Stimulated activated naive CD8-positive, alpha-beta T cell treated with anti-CD3 and anti-CD28 coated beads, Interleukin-15, Interleukin-2, amounts not matched to agents 100 ng/mL and 50 ng/mL, for 24 hours (primary cell): ENCODE measurements at regions not wholly inside any gene's neighbourhood (a gene's known extent, or its start where the extent isn't known, plus 50 kb on each side); places are given as distances from the start of the nearest gene placed in this dataset.
A peak's percentile ranks its signal among the peaks of the same experiment; 100 is the strongest.

ENCODE experiments used
- H3K27ac Mint-ChIP-seq: one replicate; pipeline ENCODE4 v1.8.0; 2021; ENCODE audit warnings: mild to moderate bottlenecking, mixed read lengths
- H3K27me3 Mint-ChIP-seq: one replicate; pipeline ENCODE4 v1.8.0; 2021; ENCODE audit warnings: mixed read lengths
- H3K36me3 Mint-ChIP-seq: one replicate; pipeline ENCODE4 v1.8.0; 2021; ENCODE audit warnings: low read depth, mixed read lengths
- H3K4me1 Mint-ChIP-seq: one replicate; pipeline ENCODE4 v1.8.0; 2021; ENCODE audit warnings: low read depth, mixed read lengths
- H3K4me3 Mint-ChIP-seq: one replicate; pipeline ENCODE4 v1.8.0; 2021; ENCODE audit warnings: mild to moderate bottlenecking, mixed read lengths
- H3K9me3 Mint-ChIP-seq: one replicate; pipeline ENCODE4 v1.8.0; 2021; ENCODE audit warnings: mixed read lengths

- H3K4me3 Mint-ChIP-seq = no peak overlapping the region
- no peaks in the 10 kb centered on the region for H3K27me3 Mint-ChIP-seq
- H3K9me3 Mint-ChIP-seq = peaks cover 8% of the 10 kb centered on the region
- no peaks in the 10 kb centered on the region for H3K36me3 Mint-ChIP-seq
- peaks cover 8% of the 10 kb centered on the region for H3K4me1 Mint-ChIP-seq
- H3K27ac Mint-ChIP-seq = no peak overlapping the region
Observed at GRCh38 chr4:67134616-67135015, 410.7 kb downstream of the CENPC start.

DNA sequence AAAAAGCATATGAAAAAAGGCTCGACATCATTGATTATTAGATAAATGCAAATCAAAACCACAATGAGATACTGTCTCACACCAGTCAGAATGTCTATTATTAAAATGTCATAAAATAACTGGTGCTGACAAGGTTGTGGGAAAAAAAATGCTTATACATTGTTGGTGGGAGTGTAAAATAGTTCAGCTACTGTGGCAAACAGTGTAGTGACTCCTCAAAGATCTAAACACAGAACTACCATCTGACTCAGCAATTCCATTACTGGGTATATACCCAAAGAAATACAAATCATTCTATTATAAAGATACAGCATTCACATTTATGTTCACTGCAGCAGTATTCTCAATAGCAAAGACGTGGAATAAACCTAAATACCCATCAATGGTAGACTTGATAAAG, 412.1 kb downstream of the CENPC start:
- no peaks in the 10 kb centered on the region for H3K36me3 Mint-ChIP-seq
- H3K27ac Mint-ChIP-seq = no peak overlapping the region
- H3K27me3 Mint-ChIP-seq = no peaks in the 10 kb centered on the region
- H3K4me1 Mint-ChIP-seq = peaks cover 8% of the 10 kb centered on the region
- H3K4me3 Mint-ChIP-seq = no peak overlapping the region
- H3K9me3 Mint-ChIP-seq = peaks cover 8% of the 10 kb centered on the region

GRCh38 chr4:67131224-67131623, 414.1 kb downstream of the CENPC start:
- H3K36me3 Mint-ChIP-seq = no peaks in the 10 kb centered on the region
- H3K27ac Mint-ChIP-seq = peak overlapping the region; percentile 81
- no peak overlapping the region for H3K4me3 Mint-ChIP-seq
- peaks cover 8% of the 10 kb centered on the region for H3K4me1 Mint-ChIP-seq
- H3K9me3 Mint-ChIP-seq = peaks cover 8% of the 10 kb centered on the region
- no peaks in the 10 kb centered on the region for H3K27me3 Mint-ChIP-seq

DNA sequence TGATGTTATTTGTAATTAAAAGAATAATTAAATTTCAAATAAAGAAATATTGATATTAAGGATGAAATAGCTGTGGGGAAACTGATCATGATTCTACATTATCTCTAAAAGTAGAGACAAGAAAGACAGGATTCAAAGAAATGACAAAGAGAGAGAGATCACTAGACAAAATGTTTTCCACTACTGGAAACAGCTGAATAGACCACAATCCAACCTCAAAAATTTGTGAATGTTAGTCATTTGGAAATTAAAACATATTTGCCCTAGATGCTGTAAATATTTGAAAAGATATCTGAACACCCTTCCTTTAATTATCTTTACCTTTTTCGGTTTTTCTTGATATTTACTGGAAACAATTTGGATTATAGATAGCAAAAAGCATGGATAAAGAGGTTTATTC, 414.9 kb downstream of the CENPC start:
- Mint-ChIP-seq H3K4me1 (peaks cover 8% of the 10 kb centered on the region), H3K4me3 (no peak overlapping the region), H3K36me3 (no peaks in the 10 kb centered on the region), H3K27me3 (no peaks in the 10 kb centered on the region), H3K27ac (no peak overlapping the region), H3K9me3 (peaks cover 8% of the 10 kb centered on the region)

- no peak overlapping the region for H3K27ac Mint-ChIP-seq
- H3K36me3 Mint-ChIP-seq = no peaks in the 10 kb centered on the region
- no peaks in the 10 kb centered on the region for H3K27me3 Mint-ChIP-seq
- H3K9me3 Mint-ChIP-seq = peaks cover 4% of the 10 kb centered on the region
- H3K4me3 Mint-ChIP-seq = no peak overlapping the region
- peaks cover 8% of the 10 kb centered on the region for H3K4me1 Mint-ChIP-seq
Observed at GRCh38 chr4:67126570-67126969, 418.7 kb downstream of the CENPC start.

DNA sequence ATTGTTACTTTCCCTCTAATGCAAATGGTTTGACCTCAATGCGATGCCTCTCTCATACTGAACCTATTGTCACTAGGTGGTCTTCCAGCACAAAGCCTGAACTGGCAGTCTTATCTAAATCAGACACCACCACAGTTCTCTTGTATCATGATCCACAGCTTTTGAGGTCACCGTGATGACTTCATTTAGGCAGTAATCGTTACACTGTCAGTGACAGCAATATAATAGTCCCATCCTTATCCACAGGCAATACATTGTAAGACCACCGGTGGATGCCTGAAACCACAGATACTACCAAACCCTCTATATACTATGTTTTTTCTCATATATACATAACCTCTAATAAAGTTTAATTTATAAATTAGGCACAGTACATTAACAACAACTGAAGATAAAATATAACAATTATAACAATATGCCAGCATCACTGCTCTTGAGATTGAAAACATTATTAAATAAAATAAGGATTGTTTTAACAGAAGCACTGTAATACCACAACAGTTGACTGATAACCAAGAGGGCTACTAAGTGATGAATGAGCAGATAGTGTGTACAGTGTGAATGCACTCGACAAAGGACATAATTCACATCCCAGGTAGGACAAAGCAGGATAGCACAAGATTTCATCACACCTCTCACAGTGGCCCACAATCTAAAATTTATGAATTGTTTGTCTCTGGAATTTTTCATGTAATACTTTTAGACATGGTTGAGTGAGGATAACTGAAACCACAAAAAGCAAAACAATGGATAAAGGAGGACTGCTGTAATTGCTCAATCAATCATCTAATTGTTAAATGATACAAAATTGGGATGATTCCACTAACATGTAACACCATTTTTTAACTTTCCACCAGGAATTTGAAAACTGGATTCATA, 419.4 kb downstream of the CENPC start:
- Mint-ChIP-seq H3K9me3 (peaks cover 3% of the 10 kb centered on the region), H3K36me3 (no peaks in the 10 kb centered on the region)

DNA sequence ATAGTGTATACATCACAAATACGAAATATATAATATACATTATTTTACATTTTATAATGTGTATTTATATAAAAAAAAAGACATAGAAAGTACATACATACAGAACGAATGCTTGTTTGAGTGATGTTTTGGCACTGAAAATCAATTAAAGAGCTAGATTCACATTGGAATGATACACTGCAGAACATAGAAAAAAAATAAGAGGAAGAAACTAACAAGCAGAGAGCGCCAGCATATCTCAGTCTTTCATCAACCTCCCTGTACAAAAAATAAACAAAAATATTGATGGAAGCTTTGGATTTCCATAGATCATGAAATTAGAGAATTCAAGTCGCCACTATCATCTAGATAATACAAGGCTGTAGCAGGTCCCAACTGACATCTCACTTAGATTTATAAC, 420.6 kb downstream of the CENPC start:
- Mint-ChIP-seq H3K4me1 (no peaks in the 10 kb centered on the region), H3K4me3 (no peak overlapping the region), H3K27ac (no peak overlapping the region), H3K27me3 (no peaks in the 10 kb centered on the region), H3K9me3 (peaks cover 3% of the 10 kb centered on the region), H3K36me3 (no peaks in the 10 kb centered on the region)

More for the DNA sequence above, 419.4 kb downstream of the CENPC start:
- no peak overlapping the region for H3K27ac Mint-ChIP-seq
- no peaks in the 10 kb centered on the region for H3K27me3 Mint-ChIP-seq
- no peak overlapping the region for H3K4me3 Mint-ChIP-seq
- peaks cover 3% of the 10 kb centered on the region for H3K4me1 Mint-ChIP-seq

DNA sequence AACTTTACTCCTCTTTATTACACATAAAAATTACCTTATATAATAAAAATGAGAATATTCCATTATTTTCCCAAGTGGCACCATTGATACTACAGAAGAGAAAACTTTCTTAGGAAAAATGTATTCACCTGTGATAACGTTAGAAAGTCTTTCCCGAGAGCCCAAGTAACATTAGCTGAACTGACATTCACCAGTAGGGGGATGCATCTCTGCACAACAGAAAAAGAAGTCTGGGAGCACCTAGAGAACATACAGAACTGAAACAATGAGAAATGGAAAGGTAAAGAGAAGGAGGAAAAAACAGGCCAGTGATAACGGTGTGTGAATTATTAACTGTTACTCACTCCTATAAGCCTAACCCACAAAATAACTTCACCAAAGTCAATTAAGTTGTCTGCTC, 423.3 kb downstream of the CENPC start:
- Mint-ChIP-seq H3K27ac (no peak overlapping the region), H3K36me3 (no peaks in the 10 kb centered on the region), H3K4me3 (no peak overlapping the region), H3K27me3 (no peaks in the 10 kb centered on the region), H3K4me1 (no peaks in the 10 kb centered on the region), H3K9me3 (peaks cover 3% of the 10 kb centered on the region)

- Mint-ChIP-seq H3K27ac (no peak overlapping the region), H3K9me3 (peaks cover 3% of the 10 kb centered on the region), H3K27me3 (no peaks in the 10 kb centered on the region), H3K4me3 (no peak overlapping the region), H3K36me3 (no peaks in the 10 kb centered on the region), H3K4me1 (no peaks in the 10 kb centered on the region)
Observed at GRCh38 chr4:67120369-67120768, 424.9 kb downstream of the CENPC start.

GRCh38 chr4:67109276-67109675, 436.0 kb downstream of the CENPC start:
- H3K4me3 Mint-ChIP-seq = no peak overlapping the region
- H3K36me3 Mint-ChIP-seq = no peaks in the 10 kb centered on the region
- H3K27ac Mint-ChIP-seq = no peak overlapping the region
- H3K4me1 Mint-ChIP-seq = no peaks in the 10 kb centered on the region
- no peaks in the 10 kb centered on the region for H3K27me3 Mint-ChIP-seq
- H3K9me3 Mint-ChIP-seq = no peaks in the 10 kb centered on the region

- no peaks in the 10 kb centered on the region for H3K27me3 Mint-ChIP-seq
- no peak overlapping the region for H3K27ac Mint-ChIP-seq
- H3K4me1 Mint-ChIP-seq = no peaks in the 10 kb centered on the region
- no peaks in the 10 kb centered on the region for H3K9me3 Mint-ChIP-seq
- no peaks in the 10 kb centered on the region for H3K36me3 Mint-ChIP-seq
- no peak overlapping the region for H3K4me3 Mint-ChIP-seq
Observed at GRCh38 chr4:67106861-67107460, 438.3 kb downstream of the CENPC start.

DNA sequence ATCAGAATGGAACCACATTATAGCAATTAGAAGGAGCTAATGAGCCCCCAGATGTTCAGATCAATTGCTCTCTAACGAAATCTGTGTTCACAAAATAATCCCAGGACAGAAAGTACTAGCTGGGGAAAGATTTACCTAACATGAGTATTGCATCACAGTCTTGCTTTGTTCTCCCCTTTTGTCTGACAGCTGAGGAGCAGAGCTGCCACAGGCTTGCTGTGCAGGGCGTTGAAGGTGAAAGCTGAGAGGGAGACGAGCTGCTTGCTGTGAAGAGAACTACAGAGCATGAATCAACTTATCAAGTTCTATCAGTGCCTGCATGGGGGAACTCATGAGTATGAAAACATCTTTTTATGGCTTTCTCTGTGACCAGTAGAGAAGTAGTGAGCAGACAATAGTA, 441.2 kb downstream of the CENPC start:
- H3K4me3 Mint-ChIP-seq = no peak overlapping the region

GRCh38 chr4:67103001-67103747, 442.1 kb downstream of the CENPC start:
- no peaks in the 10 kb centered on the region for H3K9me3 Mint-ChIP-seq
- no peak overlapping the region for H3K4me3 Mint-ChIP-seq
- H3K4me1 Mint-ChIP-seq = no peaks in the 10 kb centered on the region
- H3K27ac Mint-ChIP-seq = no peak overlapping the region
- H3K27me3 Mint-ChIP-seq = no peaks in the 10 kb centered on the region
- H3K36me3 Mint-ChIP-seq = no peaks in the 10 kb centered on the region

More for the DNA sequence above, 441.2 kb downstream of the CENPC start:
- Mint-ChIP-seq H3K4me1 (no peaks in the 10 kb centered on the region), H3K36me3 (no peaks in the 10 kb centered on the region), H3K27me3 (no peaks in the 10 kb centered on the region), H3K27ac (no peak overlapping the region), H3K9me3 (no peaks in the 10 kb centered on the region)

DNA sequence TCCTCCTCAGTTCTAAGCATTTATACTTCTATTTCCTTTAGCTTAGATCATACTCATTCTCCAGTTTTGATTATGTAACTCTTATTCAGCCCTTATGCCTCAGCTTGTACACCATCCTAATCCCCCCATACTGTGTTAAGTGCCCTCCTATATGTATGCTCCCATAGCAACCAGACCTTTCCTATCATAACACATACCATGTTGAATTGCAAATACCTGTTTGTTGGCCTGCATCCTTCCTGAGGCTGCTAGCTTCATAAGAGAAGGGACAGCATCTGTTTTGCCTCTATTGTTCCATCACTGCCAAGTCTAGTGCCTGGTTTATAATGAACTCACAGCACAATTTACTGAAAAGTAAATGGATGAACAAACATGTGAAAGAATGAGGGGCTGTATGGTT, 443.7 kb downstream of the CENPC start:
- H3K9me3 Mint-ChIP-seq = no peaks in the 10 kb centered on the region
- no peaks in the 10 kb centered on the region for H3K27me3 Mint-ChIP-seq
- H3K4me3 Mint-ChIP-seq = no peak overlapping the region
- H3K4me1 Mint-ChIP-seq = no peaks in the 10 kb centered on the region
- no peaks in the 10 kb centered on the region for H3K36me3 Mint-ChIP-seq
- no peak overlapping the region for H3K27ac Mint-ChIP-seq

GRCh38 chr4:67092351-67092750, 453.0 kb downstream of the CENPC start:
- no peaks in the 10 kb centered on the region for H3K36me3 Mint-ChIP-seq
- H3K4me3 Mint-ChIP-seq = no peak overlapping the region
- no peak overlapping the region for H3K27ac Mint-ChIP-seq
- no peaks in the 10 kb centered on the region for H3K27me3 Mint-ChIP-seq
- H3K9me3 Mint-ChIP-seq = no peaks in the 10 kb centered on the region
- H3K4me1 Mint-ChIP-seq = no peaks in the 10 kb centered on the region
